ENCODE measurements at regions not wholly inside any gene's neighbourhood (a gene's known extent, or its start where the extent isn't known, plus 50 kb on each side); places are given as distances from the start of the nearest gene placed in this dataset.

DNA sequence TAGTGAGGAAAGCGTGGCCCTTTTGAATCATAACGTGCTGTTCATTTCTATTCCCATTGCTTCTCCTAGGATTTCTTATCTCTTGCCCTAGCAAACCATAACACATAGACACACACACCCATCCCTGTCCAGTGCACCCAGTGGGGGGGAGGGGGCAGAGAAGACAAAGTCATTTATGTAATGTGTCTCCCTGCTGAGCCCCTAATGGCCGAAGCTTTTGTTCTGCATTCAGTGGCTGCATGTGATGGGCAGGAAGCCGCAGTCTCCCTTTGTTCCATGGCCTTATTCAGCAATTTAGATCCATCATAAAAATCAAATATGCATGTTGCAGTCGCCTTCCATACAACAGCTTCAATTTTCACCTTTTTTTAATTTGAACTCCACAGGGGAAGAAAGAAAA lies 325.4 kb downstream of the ZFHX3 start:
- Histone ChIP-seq H3K4ac (replicated peaks; ENCODE audit: insufficient read length, low read depth, low read length) (no peak overlapping the region), H4K20me1 (replicated peaks in 1 of 2; ENCODE audit: control insufficient read depth in 1 of 2, insufficient read depth in 2 of 2, low read length in 2 of 2) (no peaks in the 10 kb centered on the region), H4K8ac (ENCODE audit: extremely low read depth, insufficient read depth, low read length) (no peak overlapping the region), H2AFZ (ENCODE audit: low read length) (no peak overlapping the region), H2BK5ac (ENCODE audit: low read depth, low read length) (peak overlapping the region; percentile 68; the same call in 1 of the 2 replicates), H3K9me3 (ENCODE audit: insufficient read depth in 2 of 2, low read depth in 1 of 2, low read length in 1 of 2) (no peaks in the 10 kb centered on the region), H2BK120ac (replicated peaks; ENCODE audit: low read depth, low read length) (no peak overlapping the region), H3K27me3 (replicated peaks in 1 of 4; ENCODE audit: control insufficient read depth in 3 of 4, extremely low read depth in 1 of 4, insufficient read depth in 3 of 4, low read length in 3 of 4) (no peaks in the 10 kb centered on the region), H3K4me3 (ENCODE audit: extremely low read depth in 1 of 4, insufficient read depth in 2 of 4, low read depth in 3 of 4, low read length in 4 of 4) (peak overlapping the region in 1 of 4 experiments; percentile 38; a peak in 1 of 8 replicates), H4K5ac (ENCODE audit: insufficient read length, low read depth, low read length) (no peak overlapping the region), H3K4me1 (replicated peaks in 1 of 4; ENCODE audit: control insufficient read depth in 3 of 4, insufficient read depth in 4 of 4, low read length in 3 of 4) (peaks cover 0 to 11% (median 5%) of the 10 kb centered on the region in 4 experiments; a peak in 6 of 7 replicates), H3K27ac (ENCODE audit: low read depth, low read length) (no peak overlapping the region), H3K14ac (ENCODE audit: insufficient read length) (no peak overlapping the region), H2BK20ac (ENCODE audit: low read length) (peak overlapping the region; percentile 96; the same call in 1 of the 2 replicates), H3K23me2 (ENCODE audit: low read depth, low read length) (no peaks in the 10 kb centered on the region), H3K18ac (ENCODE audit: extremely low read depth, low read length) (peak overlapping the region; percentile 54; the same call in 1 of the 2 replicates), H3K23ac (ENCODE audit: insufficient read length) (no peak overlapping the region), H3K79me2 (ENCODE audit: control insufficient read depth in 1 of 2, insufficient read depth in 2 of 2, low read length in 2 of 2) (no peaks in the 10 kb centered on the region), H2BK12ac (ENCODE audit: low read depth, low read length) (peak overlapping the region; percentile 77; the same call in 1 of the 2 replicates), H3K56ac (replicated peaks; ENCODE audit: insufficient read length, low read depth, low read length) (no peak overlapping the region), H4K91ac (replicated peaks; ENCODE audit: insufficient read length, low read length) (no peak overlapping the region), H2AK5ac (ENCODE audit: low read depth, low read length) (no peak overlapping the region), H3K36me3 (ENCODE audit: control insufficient read depth in 2 of 4, insufficient read depth in 4 of 4, low read length in 3 of 4) (no peaks in the 10 kb centered on the region), H3K9ac (replicated peaks in 1 of 4; ENCODE audit: extremely low read depth in 1 of 4, low read depth in 3 of 4, low read length in 3 of 4) (no peak overlapping the region), H2BK15ac (ENCODE audit: low read length) (no peak overlapping the region), H3K79me1 (ENCODE audit: low read depth, low read length) (no peaks in the 10 kb centered on the region), H3K4me2 (ENCODE audit: insufficient read depth in 1 of 2, low read depth in 2 of 2, low read length in 2 of 2) (peak overlapping the region; percentile 56 to 65)
- peak; percentile 78 to 79 for DNase-seq (ENCODE audit: low read depth in 1 of 2, low spot score in 2 of 2)
- ChIA-PET POLR2A (ENCODE audit: partially characterized antibody) (interaction anchor here (1.3 kb wide), 1 partner anchor 58 kb away, joined by 4 read pairs; no protein-coding TSS in a partner anchor), CTCF (ENCODE audit: partially characterized antibody) (interaction anchor here (0.6 kb wide), 1 partner anchor 56 kb away, joined by 3 read pairs; no protein-coding TSS in a partner anchor)
- 16% methylated on average over 5 of the region's 5 CpGs; no CpG with 5 or more reads in 1 of the 2 experiments for WGBS, 2 experiments (ENCODE audit: extremely low coverage in 1 of 2, insufficient coverage in 1 of 2, insufficient read length in 1 of 2, insufficient replicate concordance in 2 of 2, low coverage in 1 of 2, low lambda C conversion rate in 2 of 2, missing lambda C conversion rate in 1 of 2)
- FAIRE-seq, result peak; percentile 77
- peak in 1 of 2 experiments; percentile 78; a peak in 1 of 3 replicates for TF ChIP-seq EP300 (IDR thresholded peaks at IDR 0.05; ENCODE audit: borderline replicate concordance in 1 of 2, low read depth in 2 of 2, low read length in 2 of 2)
- TF ChIP-seq HDAC2 (IDR thresholded peaks at IDR 0.05; ENCODE audit: borderline replicate concordance in 1 of 2, low read depth in 2 of 2, low read length in 2 of 2), result 0 out of 4 replicates have a peak, but pooled peaks of 1 of the 2 experiments have one; percentile 62
- TF ChIP-seq SP1 (IDR thresholded peaks at IDR 0.05; ENCODE audit: low read depth, low read length), result 0 out of 2 replicates have a peak, but pooled peaks have one; percentile 30
- TF ChIP-seq YY1 (IDR thresholded peaks at IDR 0.05; ENCODE audit: low read depth, low read length), result peak; percentile 69; the same call in 1 of the 2 replicates
- TF ChIP-seq EZH2 (IDR thresholded peaks at IDR 0.05; ENCODE audit: low read depth, low read length, severe bottlenecking), result no peak
- no peak for TF ChIP-seq SIRT6 (IDR thresholded peaks at IDR 0.05; ENCODE audit: low read length)
- TF ChIP-seq NRF1 (IDR thresholded peaks at IDR 0.05; ENCODE audit: low read depth, low read length), result no peak
- peak; percentile 65; the same call in 1 of the 2 replicates for TF ChIP-seq TEAD4 (IDR thresholded peaks at IDR 0.05; ENCODE audit: low read depth, low read length)
- TF ChIP-seq ZNF274 (IDR thresholded peaks at IDR 0.05; ENCODE audit: borderline replicate concordance, extremely low read depth, low read length), result no peak
- TF ChIP-seq MAFK (IDR thresholded peaks at IDR 0.05; ENCODE audit: low read depth, low read length), result peak; percentile 40; the same call in 1 of the 2 replicates
- TF ChIP-seq, protein P1, sequence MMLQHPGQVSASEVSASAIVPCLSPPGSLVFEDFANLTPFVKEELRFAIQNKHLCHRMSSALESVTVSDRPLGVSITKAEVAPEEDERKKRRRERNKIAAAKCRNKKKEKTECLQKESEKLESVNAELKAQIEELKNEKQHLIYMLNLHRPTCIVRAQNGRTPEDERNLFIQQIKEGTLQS (IDR thresholded peaks at IDR 0.05; ENCODE audit: insufficient read depth, low read depth, low read length), result no peak
- TF ChIP-seq NANOG (IDR thresholded peaks at IDR 0.05; ENCODE audit: insufficient read depth, low read depth, low read length, poor library complexity, severe bottlenecking), result peak; percentile 100
